ENCODE measurements at regions not wholly inside any gene's neighbourhood (a gene's known extent, or its start where the extent isn't known, plus 50 kb on each side); places are given as distances from the start of the nearest gene placed in this dataset.

- no peak for TF ChIP-seq ZNF296 (CRISPR knock-in tag; conservative IDR thresholded peaks at IDR 0.05)
These were observed 573.1 kb upstream of the SOX11 start (continued) for GRCh38 chr2:5119046-5119445.

- intact Hi-C loops (cut with micrococcal nuclease; ENCODE audit: unreplicated experiment) (no loop called here), in situ Hi-C loops (cut with HindIII; ENCODE audit: extremely low pct_ligation_motif_present, low pct_unique_long_range_greater_than_20kb) (no loop called here)
- WGBS (ENCODE audit: low lambda C conversion rate): 8% methylated on average over 12 of the region's 12 CpGs
- no peaks in the 10 kb centered on the region for H3K79me2 ChIP-seq (ENCODE audit: insufficient read depth, low read length)
- H3K4me2 ChIP-seq (ENCODE audit: low read depth, low read length): no peak overlapping the region
- POLR2A ChIA-PET: no interaction called here
- no peak overlapping the region for H3K9ac ChIP-seq (ENCODE audit: insufficient read depth, low read depth, low read length)
- no peaks in the 10 kb centered on the region for H3K36me3 ChIP-seq (replicated peaks in 1 of 2; ENCODE audit: control insufficient read depth in 1 of 2, insufficient read depth in 2 of 2, low read length in 2 of 2)
- TF ChIP-seq KLF9 (CRISPR knock-in tag; IDR thresholded peaks at IDR 0.05; ENCODE audit: low read depth): no peak
- TF ChIP-seq ZNF160 (CRISPR knock-in tag; IDR thresholded peaks at IDR 0.05): no peak
- no peak for TF ChIP-seq ZNF776 (CRISPR knock-in tag; IDR thresholded peaks at IDR 0.05)
- TF ChIP-seq EP300 (IDR thresholded peaks at IDR 0.05; ENCODE audit: low read depth in 2 of 2, low read length in 2 of 2): no peak
- no peak for TF ChIP-seq EP300 (CRISPR knock-in tag; IDR thresholded peaks at IDR 0.05; ENCODE audit: borderline replicate concordance)
- no peak for TF ChIP-seq ZBTB44 (CRISPR knock-in tag; IDR thresholded peaks at IDR 0.05)
- TF ChIP-seq HOXA9 (CRISPR knock-in tag; IDR thresholded peaks at IDR 0.05; ENCODE audit: borderline replicate concordance): no peak
- no peak for TF ChIP-seq ZNF644 (CRISPR knock-in tag; IDR thresholded peaks at IDR 0.05; ENCODE audit: low read depth)
- TF ChIP-seq CHD2 (IDR thresholded peaks at IDR 0.05; ENCODE audit: low read depth, low read length): no peak
- no peak for DNase-seq (ENCODE audit: low spot score)
- no peak for ATAC-seq
- no peak overlapping the region for H3K4me3 ChIP-seq (replicated peaks in 1 of 3; ENCODE audit: insufficient read depth in 1 of 3, low read depth in 2 of 3, low read length in 3 of 3)
- no peak overlapping the region for H2AFZ ChIP-seq (ENCODE audit: low read length)
- H3K27ac ChIP-seq (ENCODE audit: extremely low read length, insufficient read depth, low read length): no peak overlapping the region
- no peaks in the 10 kb centered on the region for H3K27me3 ChIP-seq (ENCODE audit: control insufficient read depth in 1 of 2, insufficient read depth in 2 of 2, low read length in 2 of 2)
- CTCF ChIA-PET (ENCODE audit: low intra/inter-chr PET ratio, low total read pairs): no interaction called here
- no peak for FAIRE-seq
- H3K4me1 ChIP-seq (ENCODE audit: insufficient read depth, low read length): no peaks in the 10 kb centered on the region
- no TSS peak for BruUV-seq (replicated peaks)
- H3K9me3 ChIP-seq (ENCODE audit: low read length): peaks cover 92% of the 10 kb centered on the region
- no peaks in the 10 kb centered on the region for H4K20me1 ChIP-seq (ENCODE audit: insufficient read depth, low read length)
These were observed 571.1 kb upstream of the SOX11 start for GRCh38 chr2:5121121-5121520.
